ENCODE measurements at regions not wholly inside any gene's neighbourhood (a gene's known extent, or its start where the extent isn't known, plus 50 kb on each side); places are given as distances from the start of the nearest gene placed in this dataset.

- TF ChIP-seq CTCF (conservative IDR thresholded peaks at IDR 0.05; ENCODE audit: low read length) (no peak), EZH2phosphoT487 (IDR thresholded peaks at IDR 0.05; ENCODE audit: borderline replicate concordance) (no peak)
These were observed 426.7 kb upstream of the SALL1 start for GRCh38 chr16:51577621-51578303.
